ENCODE measurements at regions not wholly inside any gene's neighbourhood (a gene's known extent, or its start where the extent isn't known, plus 50 kb on each side); places are given as distances from the start of the nearest gene placed in this dataset.

DNA sequence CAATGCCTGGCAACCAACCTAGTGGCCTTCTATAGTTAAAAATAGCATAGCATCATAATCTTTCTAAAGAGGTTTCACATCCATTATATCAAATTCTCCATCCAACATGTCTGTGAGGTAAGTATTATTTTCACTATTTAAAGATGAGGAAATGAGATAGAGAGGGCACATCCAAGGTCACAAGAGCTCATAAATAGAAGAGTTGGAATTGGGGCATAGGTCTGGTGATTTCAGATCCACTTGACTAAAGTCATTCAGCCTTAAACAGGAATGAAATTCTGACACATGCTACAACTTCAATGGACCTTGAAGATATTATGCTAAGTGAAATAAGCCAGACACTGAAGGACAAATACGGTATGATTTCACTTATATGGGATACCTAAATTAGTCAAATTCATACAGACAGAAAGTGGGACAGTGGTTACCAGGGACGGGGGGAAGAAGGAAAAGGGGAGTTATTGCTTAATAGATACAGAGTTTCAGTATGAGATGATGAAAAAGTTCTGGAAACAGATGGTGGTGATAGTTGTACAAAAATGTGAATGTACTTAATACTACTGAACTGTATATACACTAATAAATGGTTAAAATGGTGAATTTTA, 259.6 kb upstream of the NR4A3 start:
- DNase-seq (ENCODE audit: low read depth) = no peak
- TF ChIP-seq, protein P1, sequence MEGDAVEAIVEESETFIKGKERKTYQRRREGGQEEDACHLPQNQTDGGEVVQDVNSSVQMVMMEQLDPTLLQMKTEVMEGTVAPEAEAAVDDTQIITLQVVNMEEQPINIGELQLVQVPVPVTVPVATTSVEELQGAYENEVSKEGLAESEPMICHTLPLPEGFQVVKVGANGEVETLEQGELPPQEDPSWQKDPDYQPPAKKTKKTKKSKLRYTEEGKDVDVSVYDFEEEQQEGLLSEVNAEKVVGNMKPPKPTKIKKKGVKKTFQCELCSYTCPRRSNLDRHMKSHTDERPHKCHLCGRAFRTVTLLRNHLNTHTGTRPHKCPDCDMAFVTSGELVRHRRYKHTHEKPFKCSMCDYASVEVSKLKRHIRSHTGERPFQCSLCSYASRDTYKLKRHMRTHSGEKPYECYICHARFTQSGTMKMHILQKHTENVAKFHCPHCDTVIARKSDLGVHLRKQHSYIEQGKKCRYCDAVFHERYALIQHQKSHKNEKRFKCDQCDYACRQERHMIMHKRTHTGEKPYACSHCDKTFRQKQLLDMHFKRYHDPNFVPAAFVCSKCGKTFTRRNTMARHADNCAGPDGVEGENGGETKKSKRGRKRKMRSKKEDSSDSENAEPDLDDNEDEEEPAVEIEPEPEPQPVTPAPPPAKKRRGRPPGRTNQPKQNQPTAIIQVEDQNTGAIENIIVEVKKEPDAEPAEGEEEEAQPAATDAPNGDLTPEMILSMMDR (conservative IDR thresholded peaks at IDR 0.05; ENCODE audit: low read depth, low read length) = no peak

GRCh38 chr9:99563364-99563763, 258.3 kb upstream of the NR4A3 start:
- DNase-seq (ENCODE audit: low read depth) = peak; percentile 5
- H3K4me3 ChIP-seq (ENCODE audit: low read depth, low read length) = no peak overlapping the region
- TF ChIP-seq, protein P1 (conservative IDR thresholded peaks at IDR 0.05; ENCODE audit: low read depth, low read length) = peak; percentile 25

More for the DNA sequence above, 259.6 kb upstream of the NR4A3 start:
- no peak overlapping the region for H3K4me3 ChIP-seq (ENCODE audit: low read depth, low read length)

DNA sequence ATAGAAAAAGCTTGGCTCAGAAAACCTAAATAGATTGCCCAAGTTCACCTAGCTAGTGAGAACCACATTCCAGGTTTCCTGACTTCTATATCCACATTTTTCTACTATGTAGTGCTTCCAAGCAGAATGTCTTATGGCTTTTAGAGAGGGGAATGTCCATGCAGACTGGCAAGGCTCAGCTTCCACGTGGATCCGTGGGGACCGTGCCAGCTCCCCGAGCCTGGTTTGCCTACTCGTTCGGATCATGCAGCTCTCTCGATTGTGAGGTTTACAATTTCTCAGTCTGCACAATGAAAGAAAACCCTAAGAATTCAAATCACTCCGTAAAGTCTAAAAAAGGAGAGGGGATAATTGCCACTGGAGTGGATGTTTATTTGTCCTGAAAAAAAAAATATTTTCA, 256.5 kb upstream of the NR4A3 start:
- TF ChIP-seq, protein P1 (conservative IDR thresholded peaks at IDR 0.05; ENCODE audit: low read depth, low read length) = no peak
- no peak overlapping the region for H3K4me3 ChIP-seq (ENCODE audit: low read depth, low read length)
- no peak for DNase-seq (ENCODE audit: low read depth)

- DNase-seq (ENCODE audit: low read depth) = no peak
- H3K4me3 ChIP-seq (ENCODE audit: low read depth, low read length) = no peak overlapping the region
- TF ChIP-seq, protein P1 (conservative IDR thresholded peaks at IDR 0.05; ENCODE audit: low read depth, low read length) = no peak
These were observed 254.2 kb upstream of the NR4A3 start for GRCh38 chr9:99567436-99567835.

GRCh38 chr9:99569840-99570239, 251.8 kb upstream of the NR4A3 start:
- DNase-seq (ENCODE audit: low read depth) = no peak
- TF ChIP-seq, protein P1 (conservative IDR thresholded peaks at IDR 0.05; ENCODE audit: low read depth, low read length) = no peak
- H3K4me3 ChIP-seq (ENCODE audit: low read depth, low read length) = no peak overlapping the region

DNA sequence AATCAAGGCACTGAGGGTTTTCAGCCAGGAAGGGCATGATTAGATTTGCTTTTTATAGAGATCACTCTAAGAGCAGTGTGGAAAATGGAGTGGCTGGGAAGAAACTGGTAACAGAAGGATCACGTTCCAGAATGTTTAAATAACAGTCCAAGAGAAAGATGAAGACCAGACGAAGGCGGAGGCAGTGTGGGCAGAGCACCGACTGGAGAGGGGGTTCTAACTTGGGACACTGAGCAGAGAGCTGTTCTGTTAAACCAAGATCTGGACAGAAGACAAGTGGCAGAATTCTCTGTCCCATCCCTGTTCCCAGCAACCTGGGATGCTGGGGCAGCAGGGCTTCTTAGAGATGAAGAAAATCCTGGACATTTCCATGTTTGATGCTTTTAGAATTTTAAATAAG, 249.1 kb upstream of the NR4A3 start:
- H3K4me3 ChIP-seq (ENCODE audit: low read depth, low read length) = no peak overlapping the region
- DNase-seq (ENCODE audit: low read depth) = no peak
- TF ChIP-seq, protein P1 (conservative IDR thresholded peaks at IDR 0.05; ENCODE audit: low read depth, low read length) = no peak

- TF ChIP-seq, protein P1 (conservative IDR thresholded peaks at IDR 0.05; ENCODE audit: low read depth, low read length) = no peak
- H3K4me3 ChIP-seq (ENCODE audit: low read depth, low read length) = no peak overlapping the region
These were observed 248.6 kb upstream of the NR4A3 start for GRCh38 chr9:99573085-99573484.

More at GRCh38 chr9:99573085-99573484, 248.6 kb upstream of the NR4A3 start:
- DNase-seq (ENCODE audit: low read depth) = no peak
